Kidney (tissue), 13 donors: ENCODE measurements at regions not wholly inside any gene's neighbourhood (a gene's known extent, or its start where the extent isn't known, plus 50 kb on each side); places are given as distances from the start of the nearest gene placed in this dataset.
A peak's percentile ranks its signal among the peaks of the same experiment; 100 is the strongest.

ENCODE experiments used
- DNase-seq, 5 donors: peaks; one replicate each; pipeline ENCODE4 v3.0.0-alpha.2; 2013 to 2020
- FAIRE-seq: peaks from 2 replicates; lab custom pipeline; 2012; peaks lifted over from hg19 to GRCh38; lab: Jason Lieb, UNC
- H3K27ac ChIP-seq, 2 donors: one replicate each; pipeline ENCODE4 v1.7.0; 2013; ENCODE audit warnings: low read depth in 2 of 2, low read length in 2 of 2, inconsistent platforms in 1 of 2
- H3K27me3 ChIP-seq: one replicate; pipeline ENCODE4 v1.7.1; 2013; ENCODE audit warnings: low read length, inconsistent platforms; ENCODE audit not compliant: control insufficient read depth, insufficient read depth
- H3K36me3 ChIP-seq, 3 donors: one replicate each; pipeline versions ENCODE4 v1.7.0 to v1.7.1; 2013; ENCODE audit warnings: low read length in 3 of 3, control low read depth in 1 of 3, inconsistent platforms in 1 of 3; ENCODE audit not compliant: insufficient read depth in 3 of 3, control insufficient read depth in 2 of 3
- H3K4me1 ChIP-seq, 3 donors: one replicate each; pipeline versions ENCODE4 v1.7.0 to v1.7.1; 2013; ENCODE audit warnings: low read length in 3 of 3, inconsistent platforms in 1 of 3, low read depth in 1 of 3; ENCODE audit not compliant: control insufficient read depth in 2 of 3, insufficient read depth in 2 of 3
- H3K4me3 ChIP-seq, 3 donors: one replicate each; pipeline versions ENCODE4 v1.7.0 to v1.8.1; 2013; ENCODE audit warnings: low read length in 3 of 3, control low read depth in 1 of 3, inconsistent platforms in 1 of 3
- H3K9ac ChIP-seq, 3 donors: one replicate each; pipeline versions ENCODE4 v1.7.0 to v1.7.1; 2013; ENCODE audit warnings: low read length in 3 of 3, control low read depth in 1 of 3, inconsistent platforms in 1 of 3
- H3K9me3 ChIP-seq, 3 donors: one replicate each; pipeline versions ENCODE4 v1.7.0 to v1.7.1; 2013; ENCODE audit warnings: low read length in 3 of 3, control low read depth in 1 of 3, inconsistent platforms in 1 of 3; ENCODE audit not compliant: control insufficient read depth in 2 of 3, insufficient read depth in 1 of 3
- CTCF ChIP-seq: IDR thresholded peaks from 3 replicates; pipeline ENCODE4 v1.5.1; 2012; ENCODE audit warnings: mild to moderate bottlenecking, moderate library complexity, borderline replicate concordance; ENCODE audit not compliant: insufficient read depth; ENCODE audit errors: extremely low read depth
- intact Hi-C: fragments of 100-400 bp; cut with DNase I; formaldehyde crosslinking; loops from one replicate; pipeline ENCODE4 v1.11.1; 2022
- donor health status: control.
- donor health status: control.
- donor health status: control.
- donor health status: control.
- donor health status: control.
- donor health status: DM: yes; HTN: yes; CAD: no.
- donor health status: Normal renal cell carcinoma (clear cell type).

GRCh38 chr17:6184508-6184907 lies 114.3 kb downstream of the WSCD1 start:
- H3K36me3 ChIP-seq = no peaks in the 10 kb centered on the region
- no peak overlapping the region for H3K4me3 ChIP-seq
- H3K4me1 ChIP-seq = no peaks in the 10 kb centered on the region
- H3K27ac ChIP-seq = no peak overlapping the region
- H3K9ac ChIP-seq = no peak overlapping the region
- no peaks in the 10 kb centered on the region for H3K9me3 ChIP-seq
- TF ChIP-seq CTCF = no peak
- intact Hi-C loops = no loop called here
- no peaks in the 10 kb centered on the region for H3K27me3 ChIP-seq
- no peak for FAIRE-seq
- no peak for DNase-seq

- no peak overlapping the region for H3K27ac ChIP-seq
- H3K27me3 ChIP-seq = no peaks in the 10 kb centered on the region
- FAIRE-seq (no peak), DNase-seq (peak in 2 of 5 donors; percentile 14 to 60)
- H3K9me3 ChIP-seq = no peaks in the 10 kb centered on the region
- no peaks in the 10 kb centered on the region for H3K36me3 ChIP-seq
- no peaks in the 10 kb centered on the region for H3K4me1 ChIP-seq
- TF ChIP-seq CTCF = no peak
- intact Hi-C loops = no loop called here
- no peak overlapping the region for H3K4me3 ChIP-seq
- H3K9ac ChIP-seq = no peak overlapping the region
These were observed 108.8 kb downstream of the WSCD1 start for GRCh38 chr17:6179017-6179416.

DNA sequence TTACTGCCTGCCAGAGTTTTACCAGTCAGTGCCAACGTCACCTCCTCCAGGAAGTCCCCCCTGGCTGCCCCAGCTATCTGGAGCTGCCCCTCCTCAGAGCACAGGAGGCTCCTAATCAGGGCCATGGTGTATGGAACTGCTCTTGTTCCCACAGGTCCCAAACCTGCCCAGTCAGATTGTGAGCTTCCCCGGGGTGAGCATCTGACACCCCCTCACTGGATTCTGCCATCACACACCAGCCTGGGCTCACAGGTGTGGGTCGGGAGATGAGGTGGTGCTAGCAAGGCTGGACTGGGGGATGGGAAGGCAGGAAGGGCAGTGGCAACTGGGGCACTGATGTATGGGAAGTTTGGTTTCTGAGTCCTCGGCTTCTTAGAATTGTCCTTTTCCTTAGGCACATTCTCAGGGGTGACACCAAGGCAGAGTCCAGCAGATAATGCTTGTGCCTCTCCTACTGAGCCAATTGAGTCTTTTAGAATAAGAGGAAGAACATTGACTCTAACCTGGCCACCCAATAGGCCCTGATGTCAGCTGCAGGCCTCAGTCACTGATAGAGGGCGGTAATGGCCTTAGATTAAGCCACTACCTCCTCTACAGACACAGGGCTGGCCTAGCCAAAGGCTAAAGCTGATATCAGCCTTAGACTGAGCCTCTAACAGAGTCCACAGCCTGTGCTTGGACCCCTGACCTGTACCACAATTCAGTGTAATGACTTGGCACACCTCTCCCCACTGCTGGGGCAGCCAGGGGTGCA lies 107.9 kb downstream of the WSCD1 start:
- H3K9me3 ChIP-seq = no peaks in the 10 kb centered on the region
- no peak for FAIRE-seq
- H3K9ac ChIP-seq = no peak overlapping the region
- no peak for DNase-seq
- no peak for TF ChIP-seq CTCF
- H3K27me3 ChIP-seq = no peaks in the 10 kb centered on the region
- intact Hi-C loops = no loop called here
- H3K4me3 ChIP-seq = no peak overlapping the region
- no peak overlapping the region for H3K27ac ChIP-seq
- H3K36me3 ChIP-seq = no peaks in the 10 kb centered on the region
- H3K4me1 ChIP-seq = no peaks in the 10 kb centered on the region
